HCT116 (cell line): ENCODE measurements at regions not wholly inside any gene's neighbourhood (a gene's known extent, or its start where the extent isn't known, plus 50 kb on each side); places are given as distances from the start of the nearest gene placed in this dataset.

Source experiments
- ATAC-seq: fragments of 200-7000 bp; cut with Tn5 transposase; 2 replicates; pipeline ENCODE4 v1.9.1; 2020; ENCODE audit warnings: mild to moderate bottlenecking, moderate library complexity
- BruUV-seq: library from RNA; stranded (reverse); fragments of 400-500 nt; replicated peaks from 2 replicates; lab custom pipeline; 2021; lab: Mats Ljungman, UMichigan
- CTCF ChIA-PET: fragments of 300-600 bp; sonication (Branson Sonifier 250); formaldehyde crosslinking; loops from one replicate; lab custom pipeline; 2021; ENCODE audit warnings: antibody characterized with exemption; lab: Charles Lee
- POLR2A ChIA-PET: fragments of 300-600, 350-600 bp; sonication (Branson Sonifier 250); formaldehyde crosslinking; loops from one replicate; lab custom pipeline; 2021; ENCODE audit warnings: antibody characterized with exemption; lab: Charles Lee
- RAD21 ChIA-PET, 2 experiments: fragments of 300-600 bp; sonication (Branson Sonifier 250); formaldehyde crosslinking; loops; one replicate each; lab custom pipeline; 2023; ENCODE audit warnings: low total read pairs in 2 of 2; ENCODE audit not compliant: uncharacterized antibody in 2 of 2, unreplicated experiment in 2 of 2, low non-redundant PET in 1 of 2; lab: Charles Lee
- DNase-seq: peaks from one replicate; pipeline ENCODE4 v3.0.0-alpha.2; 2010; ENCODE audit warnings: low read depth, low spot score
- H2AFZ ChIP-seq: fragments of 200-600 bp; shearing (Covaris generic), sonication (generic); 2 replicates; pipeline ENCODE4 v1.6.1; 2017; ENCODE audit warnings: low read depth, mixed run types, mixed read lengths, antibody characterized with exemption, low read length; ENCODE audit not compliant: poor library complexity, severe bottlenecking
- H3K27ac ChIP-seq: 2 replicates; pipeline ENCODE4 v1.5.1; 2012; ENCODE audit warnings: low read depth, low read length
- H3K27me3 ChIP-seq: fragments of 200-600 bp; sonication (generic); 2 replicates; pipeline ENCODE4 v1.6.1; 2016; ENCODE audit warnings: mixed run types, low read length, mixed read lengths; ENCODE audit not compliant: insufficient read depth
- H3K36me3 ChIP-seq, 2 experiments: fragments of 200-500 bp in 1 of 2; fragments of 200-600 bp in 1 of 2; sonication (Bioruptor generic) in 1 of 2; sonication (generic) in 1 of 2; 2 replicates each; pipeline versions ENCODE4 v1.5.1 to v1.6.1; 2014 to 2016; ENCODE audit warnings: low read length in 2 of 2, inconsistent platforms in 1 of 2, mixed read lengths in 1 of 2, mixed run types in 1 of 2; ENCODE audit not compliant: insufficient read depth in 2 of 2, control insufficient read depth in 1 of 2
- H3K4me1 ChIP-seq, 2 experiments: fragments of 200-600 bp in 1 of 2; sonication (generic) in 1 of 2; 2 replicates each; pipeline versions ENCODE4 v1.5.1 to v1.6.1; 2012 to 2017; ENCODE audit warnings: low read length in 2 of 2, inconsistent platforms in 1 of 2, mild to moderate bottlenecking in 1 of 2, mixed read lengths in 1 of 2, mixed run types in 1 of 2, moderate library complexity in 1 of 2; ENCODE audit not compliant: insufficient read depth in 2 of 2, control insufficient read depth in 1 of 2
- H3K4me2 ChIP-seq: fragments of 200-600 bp; sonication (generic); 2 replicates; pipeline ENCODE4 v1.6.1; 2017; ENCODE audit warnings: mixed run types, low read length, mixed read lengths
- H3K4me3 ChIP-seq, 2 experiments: fragments of 200-600 bp in 1 of 2; sonication (generic) in 1 of 2; replicated peaks in 1 of 2; 2 replicates each; pipeline ENCODE4 v1.5.1; 2011 to 2016; ENCODE audit warnings: low read length in 2 of 2, control low read depth in 1 of 2, low read depth in 1 of 2, mild to moderate bottlenecking in 1 of 2, mixed read lengths in 1 of 2, mixed run types in 1 of 2
- H3K79me2 ChIP-seq: fragments of 200-600 bp; sonication (generic); 2 replicates; pipeline ENCODE4 v1.6.1; 2017; ENCODE audit warnings: mild to moderate bottlenecking, mixed run types, low read length, moderate library complexity, mixed read lengths; ENCODE audit not compliant: insufficient read depth
- H3K9ac ChIP-seq: fragments of 200-600 bp; sonication (generic); 2 replicates; pipeline ENCODE4 v1.6.1; 2016; ENCODE audit warnings: low read length, mixed read lengths
- H3K9me2 ChIP-seq: fragments of 200-600 bp; sonication (generic), shearing (Covaris generic); 2 replicates; pipeline ENCODE4 v1.6.1; 2017; ENCODE audit warnings: mixed run types, mild to moderate bottlenecking, moderate library complexity; ENCODE audit not compliant: insufficient read depth
- H3K9me3 ChIP-seq, 2 experiments: fragments of 200-500 bp in 1 of 2; fragments of 200-600 bp in 1 of 2; sonication (Bioruptor generic) in 1 of 2; sonication (generic) in 1 of 2; 2 replicates each; pipeline ENCODE4 v1.6.1; 2014 to 2017; ENCODE audit warnings: low read length in 2 of 2, mixed read lengths in 2 of 2, inconsistent platforms in 1 of 2, low read depth in 1 of 2, mild to moderate bottlenecking in 1 of 2, mixed run types in 1 of 2, moderate library complexity in 1 of 2; ENCODE audit not compliant: control insufficient read depth in 1 of 2, insufficient read depth in 1 of 2
- H4K20me1 ChIP-seq: fragments of 200-600 bp; sonication (generic), shearing (Covaris generic); 2 replicates; pipeline ENCODE4 v1.6.1; 2017; ENCODE audit warnings: mixed run types, mild to moderate bottlenecking, moderate library complexity; ENCODE audit not compliant: insufficient read depth
- ATF3 ChIP-seq: IDR thresholded peaks from 2 replicates; pipeline ENCODE4 v1.6.1; 2012
- CEBPB ChIP-seq: IDR thresholded peaks from 2 replicates; pipeline ENCODE4 v1.6.1; 2012; ENCODE audit warnings: low read depth
- CTCF ChIP-seq, 3 experiments: fragments of 200-600 bp in 1 of 3; sonication (generic) in 1 of 3; IDR thresholded peaks in 2 of 3; conservative IDR thresholded peaks in 1 of 3; 2 replicates each; pipeline ENCODE4 v1.5.1; 2012 to 2017; ENCODE audit warnings: low read depth in 2 of 3, low read length in 2 of 3, antibody characterized with exemption in 1 of 3, borderline replicate concordance in 1 of 3, control low read depth in 1 of 3, mild to moderate bottlenecking in 1 of 3, mixed read lengths in 1 of 3, mixed run types in 1 of 3, moderate library complexity in 1 of 3; ENCODE audit not compliant: insufficient read depth in 1 of 3
- EGR1 ChIP-seq: IDR thresholded peaks from 2 replicates; pipeline ENCODE4 v1.6.1; 2012; ENCODE audit warnings: low read depth
- ELF1 ChIP-seq: IDR thresholded peaks from 2 replicates; pipeline ENCODE4 v1.6.1; 2012; ENCODE audit warnings: low read depth, borderline replicate concordance
- EZH2phosphoT487 ChIP-seq: fragments of 200-600 bp; IDR thresholded peaks from 2 replicates; pipeline ENCODE4 v1.6.1; 2018; ENCODE audit warnings: antibody characterized with exemption, borderline replicate concordance
- POLR2AphosphoS5 ChIP-seq: IDR thresholded peaks from 2 replicates; pipeline ENCODE4 v1.6.1; 2011; ENCODE audit warnings: mild to moderate bottlenecking, low read depth, low read length, moderate library complexity
- RAD21 ChIP-seq: IDR thresholded peaks from 2 replicates; pipeline ENCODE4 v1.6.1; 2012; ENCODE audit warnings: low read depth, mild to moderate bottlenecking
- SIN3A ChIP-seq: IDR thresholded peaks from 2 replicates; pipeline ENCODE4 v1.6.1; 2012; ENCODE audit warnings: low read depth
- SP1 ChIP-seq: IDR thresholded peaks from 2 replicates; pipeline ENCODE4 v1.6.1; 2012; ENCODE audit warnings: low read depth
- SRF ChIP-seq: IDR thresholded peaks from 2 replicates; pipeline ENCODE4 v1.6.1; 2012; ENCODE audit warnings: low read depth
- TCF7L2 ChIP-seq: IDR thresholded peaks from 2 replicates; pipeline ENCODE4 v1.7.0; 2011; ENCODE audit warnings: borderline replicate concordance, inconsistent platforms; ENCODE audit not compliant: insufficient read depth, insufficient read length; ENCODE audit errors: extremely low read depth
- YY1 ChIP-seq: IDR thresholded peaks from 2 replicates; pipeline ENCODE4 v1.6.1; 2011; ENCODE audit warnings: low read length, low read depth, moderate library complexity, mild to moderate bottlenecking; ENCODE audit not compliant: insufficient replicate concordance; ENCODE audit errors: extremely low read depth
- ZFX ChIP-seq: fragments of 450-650 bp; IDR thresholded peaks from 2 replicates; pipeline ENCODE4 v1.6.1; 2017
- ZNF274 ChIP-seq: fragments of 200-500 bp; sonication (Bioruptor generic); IDR thresholded peaks from 2 replicates; pipeline ENCODE4 v1.6.1; 2014; ENCODE audit warnings: mild to moderate bottlenecking, low read depth, low read length, inconsistent platforms
- intact Hi-C: fragments of 100-400 bp; cut with micrococcal nuclease; formaldehyde crosslinking; loops from 2 replicates; pipeline ENCODE4 v1.10.0; 2022

GRCh38 chr6:27694547-27694874 lies 217.7 kb downstream of the OR2B2 start:
- Histone ChIP-seq H3K9me2 (no peaks in the 10 kb centered on the region), H3K4me1 (peaks cover 7 to 21% of the 10 kb centered on the region in 2 experiments; a peak in 3 of 4 replicates), H3K36me3 (no peaks in the 10 kb centered on the region), H4K20me1 (no peaks in the 10 kb centered on the region), H3K27ac (peak overlapping the region; percentile 99), H2AFZ (peak overlapping the region; percentile 93), H3K9me3 (no peaks in the 10 kb centered on the region), H3K9ac (peak overlapping the region; percentile 92), H3K79me2 (peaks cover 48% of the 10 kb centered on the region), H3K27me3 (no peaks in the 10 kb centered on the region), H3K4me2 (peak overlapping the region; percentile 84), H3K4me3 (peak overlapping the region; percentile 79 to 91)
- intact Hi-C loops, result loop anchor here (5.0 kb wide), 1 partner anchor 507 kb away; no protein-coding TSS in a partner anchor
- no peak for TF ChIP-seq SP1
- no peak for TF ChIP-seq TCF7L2
- TF ChIP-seq CTCF (IDR thresholded peaks at IDR 0.05 in 2 of 3, conservative IDR thresholded peaks at IDR 0.05 in 1 of 3; ENCODE audit: borderline replicate concordance in 1 of 3, insufficient read depth in 1 of 3, low read depth in 2 of 3, low read length in 2 of 3), result 0 out of 6 replicates have a peak, but pooled peaks of 1 of the 3 experiments have one; percentile 1
- no peak for TF ChIP-seq SIN3A
- ChIA-PET CTCF (no interaction called here), POLR2A (no interaction called here), RAD21 (no interaction called here)
- no TSS peak for BruUV-seq
- ATAC-seq (no peak; the same call in 1 of the 2 replicates), DNase-seq (no peak)

- CTCF ChIA-PET, result no interaction called here
- Histone ChIP-seq H3K9ac (peak overlapping the region; percentile 92), H4K20me1 (no peaks in the 10 kb centered on the region), H3K9me2 (no peaks in the 10 kb centered on the region), H2AFZ (peak overlapping the region; percentile 93), H3K4me1 (peaks cover 7 to 21% of the 10 kb centered on the region in 2 experiments; a peak in 3 of 4 replicates), H3K9me3 (no peaks in the 10 kb centered on the region), H3K36me3 (no peaks in the 10 kb centered on the region), H3K4me2 (peak overlapping the region; percentile 84), H3K27ac (peak overlapping the region; percentile 99), H3K27me3 (no peaks in the 10 kb centered on the region), H3K4me3 (peak overlapping the region; percentile 79 to 91), H3K79me2 (peaks cover 43% of the 10 kb centered on the region)
- RAD21 ChIA-PET, result no interaction called here
- POLR2A ChIA-PET, result interaction anchor here (0.7 kb wide), 2 partner anchors 33 to 290 kb away, joined by 3 to 5 read pairs; no protein-coding TSS in a partner anchor
- ATAC-seq, result peak; percentile 79
- BruUV-seq, result TSS peak; percentile 81
- DNase-seq, result peak; percentile 69
- intact Hi-C loops, result loop anchor here (5.0 kb wide), 1 partner anchor 507 kb away; no protein-coding TSS in a partner anchor
- TF ChIP-seq ZFX (no peak), EZH2phosphoT487 (no peak), ATF3 (no peak), POLR2AphosphoS5 (0 out of 2 replicates have a peak, but pooled peaks have one; percentile 46), CEBPB (no peak), ELF1 (no peak; the same call in 1 of the 2 replicates), TCF7L2 (no peak), YY1 (no peak), SIN3A (no peak; the same call in 1 of the 2 replicates), SRF (no peak), RAD21 (no peak), ZNF274 (no peak), EGR1 (no peak)
These were observed 218.2 kb downstream of the OR2B2 start for GRCh38 chr6:27693766-27694546.
